Frontal cortex (tissue), 3 donors: ENCODE measurements at regions not wholly inside any gene's neighbourhood (a gene's known extent, or its start where the extent isn't known, plus 50 kb on each side); places are given as distances from the start of the nearest gene placed in this dataset.
"Not testable (repeated sequence)": the region's sequence is repeated elsewhere in the genome, so short reads cannot be mapped to it uniquely, and the experiment has no call there.

ENCODE experiments used
- DNase-seq, 2 donors: peaks; one replicate each; pipeline ENCODE4 v3.0.0; 2012; ENCODE audit warnings: low spot score in 2 of 2
- FAIRE-seq: peaks from 2 replicates; lab custom pipeline; 2012; peaks lifted over from hg19 to GRCh38; lab: Jason Lieb, UNC
- donor health status: control.
- donor health status: control.
- donor health status: control.

- not testable (repeated sequence) for DNase-seq, FAIRE-seq
Measured at GRCh38 chr1:143848859-143849258, 122.9 kb downstream of the FAM72C start.

GRCh38 chr1:143845193-143845592, 126.6 kb downstream of the FAM72C start:
- FAIRE-seq, DNase-seq: not testable (repeated sequence)

- not testable (repeated sequence) for DNase-seq, FAIRE-seq
Measured at GRCh38 chr1:143842058-143842457, 129.7 kb downstream of the FAM72C start.

- not testable (repeated sequence) for FAIRE-seq, DNase-seq
Measured at GRCh38 chr1:143839182-143839581, 132.6 kb downstream of the FAM72C start.

- DNase-seq, FAIRE-seq: not testable (repeated sequence)
Measured at GRCh38 chr1:143838598-143838929, 133.2 kb downstream of the FAM72C start.

- not testable (repeated sequence) for FAIRE-seq, DNase-seq
Measured at GRCh38 chr1:143837924-143838597, 133.7 kb downstream of the FAM72C start.

- FAIRE-seq, DNase-seq: not testable (repeated sequence)
Measured at GRCh38 chr1:143833376-143833775, 138.4 kb downstream of the FAM72C start.

GRCh38 chr1:143832379-143832716, 139.4 kb downstream of the FAM72C start:
- not testable (repeated sequence) for FAIRE-seq, DNase-seq

- not testable (repeated sequence) for FAIRE-seq, DNase-seq
Measured at GRCh38 chr1:143831479-143832378, 140.1 kb downstream of the FAM72C start.

- FAIRE-seq, DNase-seq: not testable (repeated sequence)
Measured at GRCh38 chr1:143826162-143826561, 145.6 kb downstream of the FAM72C start.

- not testable (repeated sequence) for DNase-seq, FAIRE-seq
Measured at GRCh38 chr1:143824266-143824665, 147.5 kb downstream of the FAM72C start.

GRCh38 chr1:143820058-143820457, 151.7 kb downstream of the FAM72C start:
- not testable (repeated sequence) for FAIRE-seq, DNase-seq

- not testable (repeated sequence) for FAIRE-seq, DNase-seq
Measured at GRCh38 chr1:143816369-143816768, 155.4 kb downstream of the FAM72C start.

- DNase-seq, FAIRE-seq: not testable (repeated sequence)
Measured at GRCh38 chr1:143805374-143805773, 166.4 kb downstream of the FAM72C start.

GRCh38 chr1:143804707-143805356, 167.0 kb downstream of the FAM72C start:
- not testable (repeated sequence) for DNase-seq, FAIRE-seq

GRCh38 chr1:143803927-143804411, 167.8 kb downstream of the FAM72C start:
- not testable (repeated sequence) for DNase-seq, FAIRE-seq

GRCh38 chr1:143803095-143803494, 168.7 kb downstream of the FAM72C start:
- not testable (repeated sequence) for FAIRE-seq

GRCh38 chr1:143799568-143800187, 172.1 kb downstream of the FAM72C start:
- not testable (repeated sequence) for FAIRE-seq, DNase-seq

More at GRCh38 chr1:143803095-143803494, 168.7 kb downstream of the FAM72C start:
- DNase-seq: not testable (repeated sequence)

- FAIRE-seq, DNase-seq: not testable (repeated sequence)
Measured at GRCh38 chr1:143796369-143796768, 175.4 kb downstream of the FAM72C start.
